Keratinocyte (primary cell): ENCODE measurements at regions not wholly inside any gene's neighbourhood (a gene's known extent, or its start where the extent isn't known, plus 50 kb on each side); places are given as distances from the start of the nearest gene placed in this dataset.

Source experiments
- DNase-seq: peaks from one replicate; pipeline ENCODE4 v3.0.0-alpha.2; 2011; ENCODE audit warnings: low read depth, missing footprints, low spot score
- FAIRE-seq: peaks from 2 replicates; lab custom pipeline; 2011; peaks lifted over from hg19 to GRCh38; lab: Jason Lieb, UNC
- H2AFZ ChIP-seq: 2 replicates; pipeline ENCODE4 v1.6.0; 2012; ENCODE audit warnings: low read length, control low read depth, inconsistent platforms; ENCODE audit not compliant: control insufficient read depth
- H3K27ac ChIP-seq: 2 replicates; pipeline ENCODE4 v1.5.1; 2011; ENCODE audit warnings: low read length; ENCODE audit not compliant: control insufficient read depth, insufficient read depth
- H3K27me3 ChIP-seq: 3 replicates; pipeline ENCODE4 v1.6.0; 2011; ENCODE audit warnings: low read length; ENCODE audit not compliant: control insufficient read depth, insufficient read depth; ENCODE audit errors: extremely low read depth
- H3K36me3 ChIP-seq, 2 experiments: 2 replicates in 1 of 2; 3 replicates in 1 of 2; pipeline ENCODE4 v1.5.1; 2011; ENCODE audit warnings: low read length in 2 of 2, mild to moderate bottlenecking in 1 of 2; ENCODE audit not compliant: control insufficient read depth in 2 of 2, insufficient read depth in 2 of 2; ENCODE audit errors: extremely low read depth in 1 of 2
- H3K4me1 ChIP-seq: 3 replicates; pipeline ENCODE4 v1.5.1; 2011; ENCODE audit warnings: low read length; ENCODE audit not compliant: control insufficient read depth, insufficient read depth; ENCODE audit errors: extremely low read depth
- H3K4me2 ChIP-seq: 3 replicates; pipeline ENCODE4 v1.6.0; 2011; ENCODE audit warnings: low read depth, low read length; ENCODE audit not compliant: control insufficient read depth, insufficient read depth; ENCODE audit errors: extremely low read depth
- H3K4me3 ChIP-seq, 3 experiments: fragments of 200-600 bp in 1 of 3; sonication (generic) in 1 of 3; 2 replicates in 2 of 3; 3 replicates in 1 of 3; pipeline ENCODE4 v1.5.1; 2011 to 2016; ENCODE audit warnings: low read length in 3 of 3, mild to moderate bottlenecking in 3 of 3, control low read depth in 2 of 3, inconsistent platforms in 1 of 3, low read depth in 1 of 3, mixed read lengths in 1 of 3, mixed run types in 1 of 3, moderate library complexity in 1 of 3; ENCODE audit not compliant: control insufficient read depth in 2 of 3, insufficient read depth in 2 of 3; ENCODE audit errors: extremely low read depth in 1 of 3
- H3K79me2 ChIP-seq: 2 replicates; pipeline ENCODE4 v1.6.0; 2012; ENCODE audit warnings: low read length; ENCODE audit not compliant: control insufficient read depth, insufficient read depth
- H3K9ac ChIP-seq: 3 replicates; pipeline ENCODE4 v1.6.0; 2011; ENCODE audit warnings: low read length; ENCODE audit not compliant: control insufficient read depth, insufficient read depth; ENCODE audit errors: extremely low read depth
- H3K9me1 ChIP-seq: 3 replicates; pipeline ENCODE4 v1.6.0; 2011; ENCODE audit warnings: low read length; ENCODE audit not compliant: control insufficient read depth, insufficient read depth; ENCODE audit errors: extremely low read depth
- H3K9me3 ChIP-seq: 2 replicates; pipeline ENCODE4 v1.5.1; 2012; ENCODE audit warnings: low read depth, low read length; ENCODE audit not compliant: control insufficient read depth
- H4K20me1 ChIP-seq: 3 replicates; pipeline ENCODE4 v1.6.0; 2011; ENCODE audit warnings: low read length; ENCODE audit not compliant: control insufficient read depth, insufficient read depth; ENCODE audit errors: extremely low read depth
- EZH2 ChIP-seq: IDR thresholded peaks from one replicate; pipeline ENCODE4 v1.6.1; 2012; ENCODE audit warnings: inconsistent platforms, mild to moderate bottlenecking, low read length, moderate library complexity
- dilution Hi-C: fragments of 300-500 bp; cut with MboI; formaldehyde crosslinking; loops from one replicate; pipeline ENCODE4 v1.7.0; 2020; ENCODE audit warnings: low sequenced_read_pairs; ENCODE audit not compliant: extremely low pct_ligation_motif_present
- TF ChIP-seq, protein P1 (sequence below), 3 experiments: IDR thresholded peaks in 1 of 3; conservative IDR thresholded peaks in 1 of 3; optimal IDR thresholded peaks in 1 of 3; 2 replicates in 2 of 3; 3 replicates in 1 of 3; pipeline versions ENCODE3 to v1.5.1; 2011; ENCODE audit warnings: low read length in 3 of 3, mild to moderate bottlenecking in 3 of 3, moderate library complexity in 2 of 3, control low read depth in 1 of 3, inconsistent platforms in 1 of 3; ENCODE audit not compliant: insufficient read depth in 2 of 3; ENCODE audit errors: extremely low read depth in 1 of 3

DNA sequence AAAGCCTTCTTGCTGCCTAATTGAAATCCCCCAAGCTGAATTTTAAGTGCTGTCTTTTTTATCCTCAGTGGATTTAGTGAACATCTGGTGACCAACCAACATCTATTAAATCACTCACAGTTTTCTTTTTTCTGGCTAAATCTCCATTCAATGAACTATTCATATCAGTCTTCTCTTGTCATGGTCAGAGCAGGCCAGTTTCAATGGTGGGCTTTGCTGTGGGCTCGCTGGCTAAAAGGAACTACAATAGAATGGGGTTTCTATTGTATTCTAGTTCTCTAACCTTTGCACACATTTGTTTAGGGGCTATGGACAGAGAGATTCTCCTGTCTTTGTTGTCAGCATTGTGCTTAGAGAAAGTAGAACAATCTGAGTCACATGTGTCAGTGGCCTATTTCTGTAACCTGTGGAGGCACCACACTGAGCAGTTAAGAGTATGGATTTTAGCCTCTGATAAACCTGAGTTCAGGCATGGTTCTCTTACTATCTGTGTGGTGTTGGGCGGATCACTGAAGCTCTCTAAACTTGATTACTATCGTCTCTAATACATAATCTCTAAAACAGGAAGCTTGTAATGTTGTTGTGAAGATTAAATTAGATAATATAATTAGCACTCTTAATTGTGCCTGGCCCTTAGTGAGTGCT is 94.2 kb upstream of the CADM1 start:
- no peak for TF ChIP-seq EZH2
- TF ChIP-seq, protein P1, sequence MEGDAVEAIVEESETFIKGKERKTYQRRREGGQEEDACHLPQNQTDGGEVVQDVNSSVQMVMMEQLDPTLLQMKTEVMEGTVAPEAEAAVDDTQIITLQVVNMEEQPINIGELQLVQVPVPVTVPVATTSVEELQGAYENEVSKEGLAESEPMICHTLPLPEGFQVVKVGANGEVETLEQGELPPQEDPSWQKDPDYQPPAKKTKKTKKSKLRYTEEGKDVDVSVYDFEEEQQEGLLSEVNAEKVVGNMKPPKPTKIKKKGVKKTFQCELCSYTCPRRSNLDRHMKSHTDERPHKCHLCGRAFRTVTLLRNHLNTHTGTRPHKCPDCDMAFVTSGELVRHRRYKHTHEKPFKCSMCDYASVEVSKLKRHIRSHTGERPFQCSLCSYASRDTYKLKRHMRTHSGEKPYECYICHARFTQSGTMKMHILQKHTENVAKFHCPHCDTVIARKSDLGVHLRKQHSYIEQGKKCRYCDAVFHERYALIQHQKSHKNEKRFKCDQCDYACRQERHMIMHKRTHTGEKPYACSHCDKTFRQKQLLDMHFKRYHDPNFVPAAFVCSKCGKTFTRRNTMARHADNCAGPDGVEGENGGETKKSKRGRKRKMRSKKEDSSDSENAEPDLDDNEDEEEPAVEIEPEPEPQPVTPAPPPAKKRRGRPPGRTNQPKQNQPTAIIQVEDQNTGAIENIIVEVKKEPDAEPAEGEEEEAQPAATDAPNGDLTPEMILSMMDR (optimal IDR thresholded peaks at IDR 0.05 in 1 of 3, IDR thresholded peaks at IDR 0.05 in 1 of 3, conservative IDR thresholded peaks at IDR 0.05 in 1 of 3; ENCODE audit: extremely low read depth in 1 of 3, insufficient read depth in 2 of 3, low read length in 3 of 3): no peak
- Histone ChIP-seq H4K20me1 (no peaks in the 10 kb centered on the region), H3K9ac (no peak overlapping the region), H3K79me2 (no peaks in the 10 kb centered on the region), H2AFZ (no peak overlapping the region), H3K27ac (no peak overlapping the region), H3K4me3 (no peak overlapping the region), H3K9me1 (no peaks in the 10 kb centered on the region), H3K36me3 (no peaks in the 10 kb centered on the region), H3K4me1 (no peaks in the 10 kb centered on the region), H3K9me3 (no peaks in the 10 kb centered on the region), H3K27me3 (no peaks in the 10 kb centered on the region), H3K4me2 (no peak overlapping the region)
- dilution Hi-C loops: no loop called here
- DNase-seq: no peak
- FAIRE-seq: no peak

DNA sequence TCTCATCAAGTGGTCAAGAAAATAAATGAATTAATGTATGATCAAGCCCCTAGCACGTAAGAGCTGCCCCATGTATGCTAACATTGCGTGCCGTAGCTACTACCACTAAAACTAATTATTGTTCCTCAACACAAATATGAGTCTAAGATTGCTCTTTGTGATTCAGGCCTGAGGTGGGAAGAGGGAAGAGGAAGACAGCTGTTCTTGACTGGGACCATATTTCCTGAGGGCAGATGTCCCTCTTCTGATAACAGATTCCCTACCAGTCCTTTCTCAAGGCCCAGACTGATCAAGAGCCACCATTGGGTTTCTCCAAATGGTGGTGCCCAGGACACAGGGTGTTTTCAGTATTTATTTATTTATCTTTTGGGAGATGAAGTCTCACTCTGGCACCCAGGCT is 87.2 kb upstream of the CADM1 start:
- H3K9ac ChIP-seq: no peak overlapping the region
- no peaks in the 10 kb centered on the region for H4K20me1 ChIP-seq
- no peak overlapping the region for H3K27ac ChIP-seq
- dilution Hi-C loops: no loop called here
- H3K4me2 ChIP-seq: no peak overlapping the region
- H3K9me1 ChIP-seq: no peaks in the 10 kb centered on the region
- H3K79me2 ChIP-seq: no peaks in the 10 kb centered on the region
- FAIRE-seq (no peak), DNase-seq (no peak)
- H3K4me1 ChIP-seq: no peaks in the 10 kb centered on the region
- H3K36me3 ChIP-seq: no peaks in the 10 kb centered on the region
- no peak for TF ChIP-seq EZH2
- TF ChIP-seq, protein P1 (optimal IDR thresholded peaks at IDR 0.05 in 1 of 3, IDR thresholded peaks at IDR 0.05 in 1 of 3, conservative IDR thresholded peaks at IDR 0.05 in 1 of 3; ENCODE audit: extremely low read depth in 1 of 3, insufficient read depth in 2 of 3, low read length in 3 of 3): no peak
- no peak overlapping the region for H3K4me3 ChIP-seq
- peaks cover 7% of the 10 kb centered on the region for H3K9me3 ChIP-seq
- no peak overlapping the region for H2AFZ ChIP-seq
- H3K27me3 ChIP-seq: no peaks in the 10 kb centered on the region
